Right atrium auricular region (tissue), 2 donors: ENCODE measurements at regions not wholly inside any gene's neighbourhood (a gene's known extent, or its start where the extent isn't known, plus 50 kb on each side); places are given as distances from the start of the nearest gene placed in this dataset.

Experiments used
- DNase-seq: peaks from one replicate; pipeline ENCODE4 v3.0.0-alpha.2; 2019; ENCODE audit warnings: low spot score
- H3K27ac ChIP-seq, 2 donors: fragments of 200-600 bp; sonication (generic); 1 replicate in 1 of 2; 2 replicates in 1 of 2; pipeline ENCODE4 v1.5.1; 2016 to 2019
- H3K27me3 ChIP-seq, 2 donors: fragments of 200-600 bp; sonication (generic); one replicate each; pipeline versions ENCODE4 v1.5.1 to v1.6.0; 2017 to 2019
- H3K36me3 ChIP-seq: fragments of 200-600 bp; sonication (generic); one replicate; pipeline ENCODE4 v1.5.1; 2016
- H3K4me1 ChIP-seq, 2 donors: fragments of 200-600 bp; sonication (generic); one replicate each; pipeline versions ENCODE4 v1.5.1 to v1.6.0; 2017 to 2019
- H3K4me3 ChIP-seq, 2 donors: fragments of 200-600 bp; sonication (generic); 1 replicate in 1 of 2; 2 replicates in 1 of 2; pipeline ENCODE4 v1.5.1; 2017 to 2019; ENCODE audit warnings: mild to moderate bottlenecking in 1 of 2, moderate library complexity in 1 of 2
- H3K9me3 ChIP-seq, 2 donors: fragments of 200-600 bp; sonication (generic); one replicate each; pipeline ENCODE4 v1.5.1; 2019
- TF ChIP-seq, protein P1 (sequence below), 2 donors: fragments of 200-600 bp; sonication (generic); IDR thresholded peaks; one replicate each; pipeline ENCODE4 v1.5.1; 2019; ENCODE audit warnings: antibody characterized with exemption in 2 of 2

DNA sequence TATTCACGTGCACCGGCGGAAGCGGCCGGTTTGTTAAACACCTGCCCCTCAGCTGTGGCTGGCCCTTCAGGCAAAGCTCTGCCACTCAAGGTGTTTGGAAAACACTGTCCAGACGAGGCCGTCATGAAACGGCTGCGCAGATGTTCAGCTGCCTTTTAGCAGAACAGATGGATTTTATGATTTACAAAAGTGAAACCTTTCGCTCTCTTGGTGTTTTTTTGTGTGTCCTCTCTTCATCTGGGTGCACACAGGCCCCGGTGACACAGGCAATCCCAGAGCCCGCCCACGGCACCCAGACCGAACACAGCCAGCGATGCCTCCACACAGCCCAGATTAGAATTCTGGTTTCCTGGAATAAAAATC, 397.0 kb downstream of the SMOC2 start:
- TF ChIP-seq, protein P1, sequence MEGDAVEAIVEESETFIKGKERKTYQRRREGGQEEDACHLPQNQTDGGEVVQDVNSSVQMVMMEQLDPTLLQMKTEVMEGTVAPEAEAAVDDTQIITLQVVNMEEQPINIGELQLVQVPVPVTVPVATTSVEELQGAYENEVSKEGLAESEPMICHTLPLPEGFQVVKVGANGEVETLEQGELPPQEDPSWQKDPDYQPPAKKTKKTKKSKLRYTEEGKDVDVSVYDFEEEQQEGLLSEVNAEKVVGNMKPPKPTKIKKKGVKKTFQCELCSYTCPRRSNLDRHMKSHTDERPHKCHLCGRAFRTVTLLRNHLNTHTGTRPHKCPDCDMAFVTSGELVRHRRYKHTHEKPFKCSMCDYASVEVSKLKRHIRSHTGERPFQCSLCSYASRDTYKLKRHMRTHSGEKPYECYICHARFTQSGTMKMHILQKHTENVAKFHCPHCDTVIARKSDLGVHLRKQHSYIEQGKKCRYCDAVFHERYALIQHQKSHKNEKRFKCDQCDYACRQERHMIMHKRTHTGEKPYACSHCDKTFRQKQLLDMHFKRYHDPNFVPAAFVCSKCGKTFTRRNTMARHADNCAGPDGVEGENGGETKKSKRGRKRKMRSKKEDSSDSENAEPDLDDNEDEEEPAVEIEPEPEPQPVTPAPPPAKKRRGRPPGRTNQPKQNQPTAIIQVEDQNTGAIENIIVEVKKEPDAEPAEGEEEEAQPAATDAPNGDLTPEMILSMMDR (IDR thresholded peaks at IDR 0.05), result no peak
- Histone ChIP-seq H3K9me3 (no peaks in the 10 kb centered on the region), H3K4me1 (no peaks in the 10 kb centered on the region), H3K27ac (no peak overlapping the region), H3K4me3 (no peak overlapping the region), H3K36me3 (no peaks in the 10 kb centered on the region), H3K27me3 (no peaks in the 10 kb centered on the region)
- DNase-seq, result no peak

DNA sequence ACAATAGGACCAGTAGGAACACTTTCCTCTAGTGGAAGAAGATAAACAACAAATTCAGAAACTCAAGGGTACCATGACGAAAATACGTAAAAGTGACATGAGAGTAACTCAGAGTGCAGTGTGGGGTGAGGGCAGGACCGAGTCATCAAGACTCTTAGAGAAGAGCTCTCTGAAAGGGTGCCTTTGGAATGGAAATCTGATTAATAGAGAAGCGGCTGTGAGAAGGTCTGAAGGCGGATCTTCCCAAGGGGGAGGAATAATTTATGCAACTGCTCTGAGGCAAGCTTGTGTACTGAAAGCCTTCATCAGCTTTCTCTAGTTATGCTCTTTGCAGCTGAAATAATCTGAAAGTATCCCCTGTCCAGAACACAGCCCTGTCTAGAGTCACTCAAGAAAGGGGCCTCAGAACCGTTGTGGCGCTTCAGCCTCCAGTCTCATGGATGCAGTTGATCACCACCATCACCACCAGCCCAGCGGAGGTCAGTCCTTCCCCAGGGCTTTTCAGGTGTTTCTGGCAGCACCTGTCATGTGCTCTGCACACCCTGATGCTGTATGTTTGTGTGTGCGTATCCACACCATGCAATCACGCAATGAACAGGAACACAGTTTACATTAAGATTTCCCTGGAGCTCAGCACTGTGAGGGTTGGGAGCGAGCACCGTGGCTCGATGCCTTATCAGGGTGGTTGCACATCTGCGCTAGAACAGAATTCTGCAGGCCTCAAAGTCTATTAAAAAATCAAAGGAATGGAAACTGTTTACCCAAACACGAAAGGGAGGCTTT, 396.5 kb downstream of the SMOC2 start:
- DNase-seq, result no peak

DNA sequence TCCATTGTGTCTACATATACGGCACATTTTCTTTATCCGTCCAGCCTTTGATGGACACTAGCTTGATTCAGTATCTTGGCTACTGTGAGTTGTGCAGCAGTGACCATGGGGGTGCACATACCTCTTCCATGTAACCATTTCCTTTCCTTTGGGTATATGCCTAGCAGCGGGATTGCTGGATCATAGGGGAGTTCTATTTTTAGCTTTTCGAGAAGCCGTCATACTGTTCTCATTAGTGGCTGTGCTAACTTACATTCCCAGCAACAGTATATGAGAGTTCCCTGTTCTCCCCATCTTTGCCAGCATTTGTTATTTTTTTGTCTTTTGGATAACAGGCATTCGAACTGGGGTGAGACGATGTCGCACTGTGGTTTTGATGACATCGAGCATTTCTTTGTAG, 395.0 kb downstream of the SMOC2 start:
- Histone ChIP-seq H3K9me3 (no peaks in the 10 kb centered on the region), H3K4me1 (no peaks in the 10 kb centered on the region), H3K36me3 (no peaks in the 10 kb centered on the region), H3K27me3 (no peaks in the 10 kb centered on the region), H3K4me3 (no peak overlapping the region), H3K27ac (no peak overlapping the region)
- TF ChIP-seq, protein P1 (IDR thresholded peaks at IDR 0.05), result no peak
- DNase-seq, result no peak

More for the DNA sequence above, 396.5 kb downstream of the SMOC2 start:
- H3K36me3 ChIP-seq, result no peaks in the 10 kb centered on the region
- H3K27ac ChIP-seq, result no peak overlapping the region
- H3K4me1 ChIP-seq, result no peaks in the 10 kb centered on the region
- H3K9me3 ChIP-seq, result no peaks in the 10 kb centered on the region
- H3K4me3 ChIP-seq, result no peak overlapping the region
- H3K27me3 ChIP-seq, result no peaks in the 10 kb centered on the region
- TF ChIP-seq, protein P1 (IDR thresholded peaks at IDR 0.05), result no peak

- no peak overlapping the region for H3K4me3 ChIP-seq
- no peaks in the 10 kb centered on the region for H3K9me3 ChIP-seq
- DNase-seq, result no peak
- no peak overlapping the region for H3K27ac ChIP-seq
- no peaks in the 10 kb centered on the region for H3K27me3 ChIP-seq
- TF ChIP-seq, protein P1 (IDR thresholded peaks at IDR 0.05), result no peak
- H3K4me1 ChIP-seq, result no peaks in the 10 kb centered on the region
- H3K36me3 ChIP-seq, result no peaks in the 10 kb centered on the region
Observed at GRCh38 chr6:168834801-168835200, 393.8 kb downstream of the SMOC2 start.

GRCh38 chr6:168834042-168834587, 393.1 kb downstream of the SMOC2 start:
- TF ChIP-seq, protein P1 (IDR thresholded peaks at IDR 0.05), result no peak
- no peaks in the 10 kb centered on the region for H3K4me1 ChIP-seq
- no peaks in the 10 kb centered on the region for H3K9me3 ChIP-seq
- no peak overlapping the region for H3K27ac ChIP-seq
- H3K27me3 ChIP-seq, result no peaks in the 10 kb centered on the region
- H3K4me3 ChIP-seq, result no peak overlapping the region
- H3K36me3 ChIP-seq, result no peaks in the 10 kb centered on the region
- no peak for DNase-seq
